ENCODE measurements at regions not wholly inside any gene's neighbourhood (a gene's known extent, or its start where the extent isn't known, plus 50 kb on each side); places are given as distances from the start of the nearest gene placed in this dataset.
"Not testable (repeated sequence)": the region's sequence is repeated elsewhere in the genome, so short reads cannot be mapped to it uniquely, and the experiment has no call there.

DNA sequence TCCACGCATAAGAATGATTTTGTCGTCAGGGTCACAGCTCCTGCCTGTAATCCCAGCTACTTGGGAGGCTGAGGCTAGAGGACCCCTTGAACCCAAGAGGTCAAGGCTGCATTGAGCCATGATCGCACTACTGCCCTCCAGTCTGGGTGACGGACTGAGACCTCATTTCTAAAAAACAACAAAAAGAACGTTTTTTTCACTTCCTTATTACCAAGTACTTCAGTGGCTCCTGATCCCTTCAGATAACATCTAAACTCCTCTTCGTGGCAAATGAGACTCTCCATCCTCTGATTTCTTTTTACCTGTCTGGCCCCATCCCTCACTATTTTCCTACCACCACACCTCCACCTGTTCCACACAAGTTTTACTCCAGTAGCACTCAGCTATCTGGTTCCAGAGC is 105.4 kb upstream of the TLK1 start:
- no peak for DNase-seq (ENCODE audit: low read depth)

DNA sequence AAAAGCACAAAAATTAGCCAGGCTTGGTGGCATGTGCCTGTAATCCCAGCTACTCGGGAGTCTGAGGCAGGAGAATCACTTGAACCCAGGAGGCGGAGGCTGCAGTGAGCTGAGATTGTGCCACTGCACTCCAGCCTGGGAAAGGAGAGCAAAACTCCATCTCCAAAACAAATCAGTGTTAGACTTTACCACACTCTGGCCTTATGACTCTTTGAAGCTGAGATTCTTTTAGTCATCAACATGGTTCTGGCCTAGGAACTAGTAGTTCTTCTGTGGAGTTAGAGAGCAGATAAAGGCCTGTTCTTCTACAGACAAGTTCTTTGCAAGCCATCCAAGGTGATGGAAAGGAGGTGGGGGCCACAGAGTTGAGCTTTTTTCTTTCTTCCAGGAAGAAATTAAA is 100.8 kb upstream of the TLK1 start:
- DNase-seq (ENCODE audit: low read depth) = not testable (repeated sequence)

DNA sequence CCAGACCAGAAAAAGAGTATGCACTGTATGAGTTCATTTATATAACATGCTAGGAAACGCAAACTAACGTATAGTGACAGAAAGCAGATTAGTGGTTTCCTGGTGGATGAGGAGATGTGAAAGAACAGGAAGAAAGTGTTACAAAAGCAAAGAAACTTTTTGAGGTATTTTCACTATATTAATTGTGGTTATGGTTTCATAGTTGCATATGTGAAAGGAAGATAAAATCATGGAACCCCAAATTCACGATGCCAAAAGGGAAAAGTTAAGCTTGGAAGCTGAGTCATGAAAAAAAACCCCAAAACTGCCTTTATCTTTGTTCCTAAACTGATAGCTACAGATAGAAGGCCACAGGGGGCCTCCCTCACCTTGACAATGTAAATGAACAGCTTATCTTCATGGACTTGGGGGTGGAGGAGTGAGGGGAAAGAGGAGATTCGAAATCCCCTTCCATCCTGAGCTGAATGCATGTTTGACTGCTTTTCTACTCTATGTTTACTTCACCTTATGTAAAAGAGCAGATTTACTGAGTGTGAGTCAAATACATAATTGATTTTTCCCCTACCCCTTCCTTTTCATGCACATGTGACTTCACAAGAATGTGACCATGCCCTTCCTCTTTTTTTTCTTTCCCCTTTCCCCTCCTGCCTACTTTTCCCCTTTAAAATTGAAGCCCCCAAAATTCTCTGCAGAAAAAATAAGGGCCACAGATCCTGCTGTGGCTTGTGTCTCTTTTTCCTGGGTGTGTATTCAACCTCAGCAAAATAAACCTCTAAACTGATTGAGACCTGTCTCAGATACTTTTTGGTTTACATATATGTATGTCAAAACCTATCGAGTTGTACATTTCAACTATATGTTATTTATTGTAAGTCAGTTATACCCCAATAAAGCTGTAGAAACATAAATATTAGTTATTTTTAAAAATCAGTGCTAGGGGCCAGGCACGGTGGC is 100.1 kb upstream of the TLK1 start:
- peak; percentile 21 for DNase-seq (ENCODE audit: low read depth)

DNA sequence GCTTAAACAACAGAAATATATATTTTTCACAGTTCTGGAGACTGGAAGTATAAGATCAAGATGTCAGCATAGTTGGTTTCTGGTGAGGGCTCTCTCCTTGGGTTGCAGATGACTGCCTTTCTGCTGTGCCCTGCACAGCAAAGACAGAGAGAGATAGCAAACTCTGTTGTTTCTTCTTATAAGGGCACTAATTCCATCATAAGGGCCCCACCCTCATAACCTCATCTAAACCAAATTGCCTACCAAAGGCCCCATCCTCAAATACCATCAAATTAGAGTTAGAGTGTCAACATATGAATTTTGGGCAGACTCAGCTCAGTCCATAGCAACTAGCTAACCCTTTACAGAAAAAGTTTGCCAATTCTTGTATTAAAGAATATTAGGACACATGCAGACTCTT is 94.0 kb upstream of the TLK1 start:
- DNase-seq (ENCODE audit: low read depth) = no peak

DNA sequence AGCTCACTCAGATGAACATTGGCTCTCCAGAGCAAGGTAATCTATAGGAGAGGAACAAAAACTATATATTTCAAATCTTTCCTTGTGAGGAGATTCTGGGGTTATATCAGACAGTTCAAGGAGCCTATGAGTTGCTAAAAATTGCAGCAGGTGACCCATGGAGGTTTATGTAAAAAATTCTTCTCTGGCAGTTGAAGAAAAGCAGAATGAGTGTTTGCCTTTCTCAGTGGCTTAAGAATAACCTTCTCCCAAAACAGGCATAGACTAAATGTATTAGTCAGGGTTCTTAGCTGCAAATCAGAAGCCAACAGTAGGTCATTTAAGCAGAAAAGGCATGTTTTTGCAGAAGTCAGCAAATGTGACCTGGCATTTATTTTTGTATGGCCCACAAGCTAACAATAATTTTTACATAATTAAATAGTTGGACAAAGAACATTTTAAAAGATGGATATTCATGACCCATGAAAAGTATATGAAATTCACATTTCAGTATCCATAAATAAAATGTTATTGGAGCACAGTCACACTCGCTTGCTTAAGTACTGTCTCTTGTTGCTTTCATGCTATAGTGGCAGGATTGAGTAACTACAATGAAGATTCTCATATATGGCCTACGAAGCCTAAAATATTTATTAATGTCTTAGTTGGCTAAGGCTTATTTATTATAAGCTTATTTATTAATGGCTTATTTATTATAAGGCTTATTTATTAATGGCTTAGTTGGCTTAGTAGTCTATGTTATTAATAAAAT is 93.4 kb upstream of the TLK1 start:
- no peak for DNase-seq (ENCODE audit: low read depth)

DNA sequence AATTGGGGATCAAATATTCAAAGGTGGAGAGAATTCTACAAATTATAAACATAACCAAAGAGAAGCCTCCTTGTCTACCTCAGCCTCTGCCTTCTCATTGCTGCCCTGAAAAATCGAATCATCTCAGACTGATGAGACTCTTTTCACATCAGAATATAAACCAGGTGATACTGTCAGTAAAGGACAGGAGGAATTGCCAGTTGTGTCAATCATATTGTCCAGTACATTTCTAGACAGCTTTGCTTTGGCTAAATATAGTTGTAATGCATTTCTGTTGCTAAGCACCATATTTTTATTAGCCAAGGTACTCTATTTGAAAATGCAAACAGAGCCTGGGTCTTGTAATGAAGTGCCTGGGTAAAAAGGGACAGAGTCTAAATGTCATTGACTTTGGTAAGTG is 92.6 kb upstream of the TLK1 start:
- DNase-seq (ENCODE audit: low read depth) = no peak

DNA sequence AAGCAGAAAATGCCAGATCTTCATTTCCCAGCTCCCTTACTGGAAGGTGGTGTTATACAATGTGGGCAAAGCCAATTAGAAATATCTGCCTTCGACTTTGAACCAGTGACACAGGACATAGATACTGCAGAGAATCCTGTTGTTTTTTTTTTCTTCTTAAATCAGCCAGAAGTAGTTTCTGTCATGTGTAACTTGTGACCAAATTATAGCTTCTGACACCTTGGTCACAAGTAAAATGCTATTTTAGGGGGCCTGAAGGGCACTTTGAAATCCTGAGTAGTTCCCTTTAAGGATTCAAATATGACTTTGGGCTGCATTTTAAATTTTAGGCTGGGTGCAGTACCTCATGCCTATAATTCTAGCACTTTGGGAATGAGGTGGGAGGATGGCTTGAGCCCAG is 89.0 kb upstream of the TLK1 start:
- no peak for DNase-seq (ENCODE audit: low read depth)

DNA sequence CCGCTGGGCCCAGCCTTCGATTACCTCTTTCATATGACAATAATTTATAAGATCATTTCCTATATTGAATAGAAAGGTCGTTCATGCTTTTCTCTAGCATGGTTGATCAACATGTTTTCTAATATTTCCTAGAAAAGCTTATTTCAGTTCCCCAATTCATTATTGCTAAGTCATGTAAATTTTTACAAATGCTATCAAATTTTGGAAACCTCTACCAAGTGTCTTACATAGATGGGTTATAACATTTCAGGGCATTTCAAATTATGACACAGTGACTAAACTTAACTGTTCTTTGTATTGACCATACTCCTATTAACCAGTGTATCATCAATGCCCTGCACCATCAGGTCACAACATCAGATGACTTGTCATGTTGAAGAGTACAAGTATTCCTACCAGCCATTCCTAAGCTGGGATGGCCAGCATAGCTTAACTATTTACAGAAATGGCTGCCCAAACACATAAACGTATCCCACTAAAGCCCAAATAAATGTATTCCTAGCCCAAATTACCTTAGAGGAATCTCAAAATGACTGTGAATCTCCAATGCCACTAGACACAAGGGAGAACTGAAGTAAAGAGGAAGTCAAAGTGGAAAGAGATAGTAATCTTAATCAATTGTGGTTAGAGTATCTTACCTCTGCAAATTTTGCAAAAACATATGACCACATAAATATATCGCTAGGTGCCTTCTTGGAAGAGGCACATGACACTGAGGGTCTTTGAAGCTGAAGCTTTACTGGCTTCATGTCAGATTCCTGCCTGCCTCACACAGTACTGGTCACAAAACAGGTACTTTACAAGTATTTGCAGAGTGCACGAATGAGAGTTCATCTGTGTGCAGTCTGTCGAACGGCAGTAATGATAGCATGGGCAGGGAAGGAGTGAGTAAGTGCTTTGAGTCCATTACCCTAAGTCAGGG is 87.3 kb upstream of the TLK1 start:
- no peak for DNase-seq (ENCODE audit: low read depth)

DNA sequence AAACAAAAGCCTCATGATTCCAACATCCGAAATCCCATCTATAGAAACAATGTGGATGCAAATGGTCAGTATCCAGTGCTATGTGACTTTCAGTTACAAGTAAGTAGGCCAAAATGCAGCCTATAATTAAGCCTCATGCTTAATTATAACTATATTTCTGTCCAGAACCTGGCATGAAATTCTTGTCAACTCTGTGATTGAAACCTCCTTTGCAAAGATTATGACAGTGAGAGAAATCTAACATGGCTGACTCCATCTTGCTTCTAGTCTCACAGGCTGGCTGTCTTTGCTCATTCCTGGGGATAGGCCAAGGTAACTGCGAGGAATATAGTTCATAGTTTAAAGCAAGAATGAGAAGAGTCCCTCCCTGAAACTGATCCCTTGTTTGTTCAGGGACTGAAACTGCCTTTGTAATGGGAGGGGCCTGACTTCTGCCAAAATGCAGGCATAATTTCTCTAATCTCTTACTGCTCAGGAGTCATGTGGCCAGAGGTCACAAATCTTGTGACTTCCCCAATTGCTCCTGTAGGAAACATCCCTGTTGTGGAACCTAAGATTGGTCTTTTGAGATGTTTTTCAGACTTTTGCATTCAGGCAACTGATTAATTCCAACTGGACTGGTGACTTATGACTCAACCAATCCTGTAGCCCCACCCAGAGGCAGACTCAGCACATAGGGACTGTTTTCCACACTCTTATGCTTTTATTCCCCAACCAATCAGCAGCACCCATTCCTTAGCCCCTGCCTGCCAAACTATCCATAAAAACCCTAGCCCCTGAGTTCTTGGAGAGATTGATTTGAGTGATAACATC is 84.5 kb upstream of the TLK1 start:
- DNase-seq (ENCODE audit: low read depth) = no peak

DNA sequence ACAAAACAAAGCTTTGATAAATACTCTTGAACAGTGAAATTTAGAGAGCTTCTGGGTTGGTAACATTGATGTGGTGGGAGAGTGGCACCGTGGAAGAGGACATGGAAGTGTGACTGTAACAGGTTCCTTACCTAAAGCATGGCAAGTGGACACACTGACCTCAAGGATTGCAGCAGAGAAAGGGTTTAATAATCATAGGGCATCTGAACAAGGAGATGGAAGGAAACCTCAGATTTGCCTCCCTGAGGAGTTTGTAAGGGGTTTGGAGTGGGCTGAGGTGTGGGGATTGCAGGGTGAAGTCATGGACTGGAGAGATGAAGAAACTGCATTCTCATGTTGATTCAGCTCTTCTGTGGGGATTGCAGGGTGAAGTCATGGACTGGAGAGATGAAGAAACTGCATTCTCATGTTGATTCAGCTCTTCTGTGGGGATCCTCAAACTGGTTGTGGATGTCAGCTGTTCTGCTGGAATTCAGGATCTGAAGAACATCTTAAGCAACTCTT is 83.8 kb upstream of the TLK1 start:
- DNase-seq (ENCODE audit: low read depth) = no peak

DNA sequence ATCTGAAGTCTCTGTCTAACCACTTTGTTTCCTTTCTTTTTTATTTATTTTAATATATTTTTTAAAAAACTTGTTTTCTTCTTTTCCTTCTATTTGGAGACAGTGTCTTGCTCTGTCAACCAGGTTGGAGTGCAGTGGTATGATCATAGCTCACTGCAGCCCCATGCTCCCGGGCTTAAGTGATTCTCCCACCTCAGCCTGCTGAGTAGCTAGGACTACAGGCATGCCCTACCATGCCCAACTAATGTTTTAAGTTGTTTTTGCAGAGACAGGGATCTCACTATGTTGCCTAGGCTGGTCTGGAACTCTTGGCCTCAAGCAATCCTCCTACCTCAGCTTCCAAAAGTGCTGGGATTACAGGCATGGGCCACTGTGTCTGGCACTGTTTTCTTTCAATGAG is 81.1 kb upstream of the TLK1 start:
- DNase-seq (ENCODE audit: low read depth) = no peak

DNA sequence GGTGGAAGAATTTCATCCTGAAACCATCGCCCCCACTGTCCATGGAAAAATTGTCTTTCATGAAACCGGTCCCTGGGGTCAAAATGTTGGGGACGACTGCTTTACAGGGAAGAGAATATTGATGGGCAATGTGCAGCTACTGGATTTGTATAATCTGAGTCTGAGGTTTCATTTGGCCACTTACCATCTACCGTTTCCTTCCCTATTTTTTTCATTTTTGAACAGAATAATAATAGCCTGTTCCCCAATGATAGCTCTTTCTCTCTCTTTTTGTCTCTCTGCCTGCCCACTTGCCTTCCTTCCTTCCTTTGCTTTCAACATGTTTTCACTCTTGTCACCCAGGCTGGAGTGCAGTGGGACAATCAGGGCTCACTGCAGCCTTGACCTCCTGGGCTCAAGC is 78.3 kb upstream of the TLK1 start:
- DNase-seq (ENCODE audit: low read depth) = no peak

DNA sequence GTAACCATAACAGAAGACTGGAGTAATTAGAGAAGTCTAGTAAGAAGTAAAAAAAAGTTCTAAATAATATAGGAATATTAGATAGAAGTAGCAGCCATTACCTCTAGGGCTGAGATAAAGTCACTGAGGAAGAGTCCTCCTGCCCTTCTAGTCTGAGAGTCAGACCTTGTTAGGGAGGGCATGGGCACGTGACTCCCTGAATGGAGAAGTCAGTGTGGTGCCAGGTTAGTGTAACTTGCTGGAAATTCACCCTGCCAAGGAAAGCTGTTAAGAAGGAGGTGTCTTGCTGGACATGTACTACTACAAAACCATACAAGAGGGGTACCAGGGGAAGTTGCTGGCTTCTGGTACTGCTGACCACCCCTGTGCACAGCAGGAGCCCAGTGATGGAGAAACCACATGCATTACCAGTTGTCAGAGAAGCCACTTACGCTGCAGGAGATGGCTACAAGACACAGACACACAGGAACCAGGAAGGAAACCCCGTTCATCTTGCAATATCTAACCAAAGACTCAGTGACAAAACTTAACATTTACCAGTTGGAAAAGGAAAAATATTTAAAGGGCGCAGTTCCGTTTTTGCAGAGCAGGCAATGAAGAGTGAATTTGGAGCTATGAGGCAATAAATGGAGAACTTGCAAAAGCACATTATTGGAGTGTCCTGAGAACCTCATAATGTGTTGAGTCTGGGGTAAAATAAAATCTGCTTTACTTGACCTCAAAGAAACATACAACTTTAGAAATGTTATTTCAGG is 77.2 kb upstream of the TLK1 start:
- no peak for DNase-seq (ENCODE audit: low read depth)

DNA sequence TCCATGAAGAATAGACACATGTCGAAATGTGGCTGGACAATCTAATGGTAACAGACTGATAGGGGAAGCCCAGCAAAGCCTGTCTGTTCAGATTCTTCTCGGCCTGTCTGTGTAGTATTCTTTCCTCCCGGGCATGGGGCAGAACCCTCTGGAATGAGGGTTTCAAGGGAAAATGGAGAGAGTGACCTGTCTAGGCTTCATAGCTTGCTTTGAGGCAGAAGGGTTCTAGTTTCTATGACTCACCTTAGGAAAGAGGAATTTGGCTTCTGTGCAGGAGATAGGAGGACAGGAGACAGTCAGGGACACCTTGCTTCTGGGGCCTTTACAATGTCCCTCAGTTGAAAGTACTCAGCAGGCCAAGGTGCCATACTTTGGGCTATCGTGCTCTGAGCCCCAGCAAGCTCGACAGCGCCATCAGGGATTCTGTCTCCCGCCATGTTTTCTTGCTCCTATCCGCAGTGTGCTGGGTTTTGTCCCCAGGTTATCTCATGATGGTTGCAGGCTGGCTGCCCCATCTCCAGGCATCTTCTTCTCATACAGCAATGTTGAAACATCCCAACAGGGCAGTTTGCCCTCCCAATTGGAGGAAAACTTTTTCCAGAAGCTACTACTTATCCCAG is 74.7 kb upstream of the TLK1 start:
- no peak for DNase-seq (ENCODE audit: low read depth)

DNA sequence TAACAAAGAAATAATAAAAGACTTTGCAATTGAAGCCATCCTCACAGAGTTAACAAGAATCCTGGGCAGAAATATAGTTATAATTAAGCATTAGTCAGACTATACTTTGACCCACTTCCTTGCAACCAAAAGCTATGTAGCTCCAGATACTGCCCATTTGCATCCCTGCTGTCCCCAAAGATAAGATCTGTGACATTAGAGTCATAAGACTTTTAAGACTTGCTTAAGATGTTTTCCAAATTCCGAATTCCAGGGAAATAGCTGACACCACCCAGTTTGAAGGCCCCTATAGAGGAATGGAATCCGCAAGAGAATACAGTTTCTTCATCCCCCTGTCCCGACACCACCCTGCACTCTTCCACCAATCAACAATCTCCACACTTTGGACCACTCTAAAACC is 69.5 kb upstream of the TLK1 start:
- no peak for DNase-seq (ENCODE audit: low read depth)

DNA sequence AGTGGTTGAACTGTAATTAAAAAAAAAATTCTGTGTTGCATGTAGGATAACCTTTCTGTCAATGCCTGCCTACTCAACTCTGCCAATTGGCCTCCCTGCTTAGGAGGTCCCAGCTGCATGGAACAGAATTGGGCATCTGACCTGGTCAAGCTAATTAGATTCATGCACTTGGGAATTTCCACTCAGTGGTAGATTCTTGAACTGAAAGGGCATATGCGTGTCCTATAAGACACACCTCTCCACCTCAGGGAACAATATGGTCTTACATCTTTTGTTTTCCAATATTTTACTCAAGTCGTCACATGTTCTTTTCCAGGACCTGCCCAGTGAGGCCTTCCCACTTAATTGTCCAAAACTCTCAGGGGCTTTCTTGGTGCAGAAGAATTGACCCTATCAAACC is 68.1 kb upstream of the TLK1 start:
- no peak for DNase-seq (ENCODE audit: low read depth)

DNA sequence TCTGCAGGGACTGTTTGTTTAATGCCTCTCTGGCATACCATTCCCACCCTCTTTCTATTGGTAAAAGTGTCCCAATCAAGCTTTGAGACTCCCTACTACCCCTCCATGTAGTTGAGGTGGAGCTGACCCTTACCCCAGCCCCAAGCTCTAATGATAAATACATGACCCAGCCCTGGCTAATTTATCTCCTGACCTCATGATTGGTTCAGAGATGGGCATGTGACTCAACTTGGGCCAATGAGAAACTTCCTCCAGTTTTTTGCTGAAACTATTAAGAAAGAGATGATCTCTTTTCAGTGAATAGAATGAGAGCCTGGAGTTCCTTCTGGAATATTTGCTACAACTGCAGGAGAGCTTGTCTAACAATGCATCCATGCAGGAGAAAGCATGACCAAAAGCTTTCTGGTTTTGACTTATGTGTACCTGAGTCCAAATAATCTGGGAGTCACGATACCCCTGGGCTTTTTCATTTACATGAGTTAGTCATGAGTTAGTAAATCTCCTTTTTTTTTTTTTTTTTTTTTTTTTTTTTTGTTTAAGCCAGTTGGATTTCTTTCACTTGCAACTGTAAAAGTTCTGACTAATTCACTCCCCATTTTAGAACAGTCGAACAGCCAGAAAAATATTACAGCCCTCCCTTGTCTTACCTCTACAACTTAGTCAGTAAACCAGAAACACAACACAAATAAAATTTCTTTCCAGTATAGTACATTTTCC is 66.5 kb upstream of the TLK1 start:
- DNase-seq (ENCODE audit: low read depth) = no peak

DNA sequence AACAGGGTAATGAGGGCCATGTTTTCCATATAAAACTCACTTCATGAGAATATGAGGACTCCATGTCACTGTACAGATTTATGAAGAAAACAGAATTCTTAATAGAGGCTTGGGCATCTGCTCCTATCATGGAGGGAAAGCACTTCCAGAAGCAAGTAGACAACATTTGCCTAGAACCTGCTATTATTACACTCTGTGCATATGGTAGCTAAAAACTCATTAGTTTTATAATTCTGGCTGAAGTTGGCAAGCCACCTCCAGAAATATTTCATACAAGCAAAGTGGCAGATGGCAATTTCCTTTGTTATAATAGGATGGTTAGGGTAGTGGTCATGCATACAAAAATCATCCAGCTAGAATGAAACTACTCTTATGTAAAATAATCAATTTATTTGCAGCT is 65.8 kb upstream of the TLK1 start:
- no peak for DNase-seq (ENCODE audit: low read depth)

DNA sequence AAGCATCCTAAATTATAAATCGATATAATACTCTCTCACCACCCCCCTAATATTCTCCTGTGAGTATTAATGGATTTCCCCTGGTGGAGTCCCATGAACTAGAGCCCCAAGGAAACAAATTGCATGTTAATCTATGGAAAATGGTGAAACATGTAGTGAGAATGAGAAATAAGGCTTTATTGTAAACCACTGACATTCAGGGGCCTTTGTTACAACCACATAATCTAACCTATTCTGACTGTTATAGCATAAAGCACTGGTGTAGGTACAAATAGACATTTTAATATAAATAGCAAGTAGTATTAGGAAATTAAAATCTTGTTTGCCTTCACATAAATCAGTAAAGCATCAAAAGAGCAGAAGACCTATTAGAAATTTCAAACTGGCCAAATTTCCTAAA is 65.3 kb upstream of the TLK1 start:
- DNase-seq (ENCODE audit: low read depth) = no peak
